Muscle of arm (tissue), 1 donor: ENCODE measurements at regions not wholly inside any gene's neighbourhood (a gene's known extent, or its start where the extent isn't known, plus 50 kb on each side); places are given as distances from the start of the nearest gene placed in this dataset.

ENCODE experiments used
- DNase-seq: peaks from one replicate; pipeline ENCODE4 v3.0.0-alpha.2; 2013

- no peak for DNase-seq
These were observed 118.1 kb upstream of the MAFB start for GRCh38 chr20:40806929-40807820.

DNA sequence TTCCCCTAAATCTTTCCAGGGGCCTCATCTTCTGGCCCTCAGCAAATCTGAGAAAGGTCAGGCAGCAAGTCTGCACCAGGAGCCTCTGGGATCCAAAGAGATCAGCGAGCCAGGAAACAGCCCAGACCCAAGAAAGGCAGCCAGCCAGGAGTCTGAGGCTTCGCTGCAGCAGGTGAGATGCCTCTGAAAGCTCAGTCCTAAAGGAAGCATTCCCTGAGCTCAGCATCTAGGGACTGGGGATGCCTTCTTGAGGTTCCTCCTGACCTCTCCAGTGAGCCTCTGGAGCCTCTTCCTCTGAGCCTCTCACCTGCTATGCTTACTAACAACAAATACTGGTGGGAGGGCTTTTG lies 118.8 kb upstream of the MAFB start:
- DNase-seq = no peak

DNA sequence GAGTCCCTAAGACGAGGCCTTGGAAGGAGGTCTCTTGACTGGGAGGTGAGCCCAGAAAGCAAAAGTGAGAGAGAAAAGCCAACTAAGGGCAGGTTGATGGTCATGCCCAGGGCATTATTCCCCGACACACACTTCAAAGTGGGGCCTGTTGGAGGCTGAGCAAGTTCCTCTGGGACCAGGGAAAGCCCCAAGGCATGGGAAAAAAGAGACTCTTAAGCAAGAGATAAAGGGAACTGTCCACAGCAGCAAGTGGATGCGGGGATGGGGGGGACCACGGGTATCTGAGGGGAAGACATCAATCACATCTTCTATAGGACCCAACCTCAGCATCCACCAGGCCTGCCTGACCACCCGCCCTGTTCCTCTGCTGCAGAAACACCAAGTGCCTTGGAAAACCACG lies 119.9 kb upstream of the MAFB start:
- DNase-seq = no peak

- DNase-seq = no peak
These were observed 120.3 kb upstream of the MAFB start for GRCh38 chr20:40809361-40809760.

DNA sequence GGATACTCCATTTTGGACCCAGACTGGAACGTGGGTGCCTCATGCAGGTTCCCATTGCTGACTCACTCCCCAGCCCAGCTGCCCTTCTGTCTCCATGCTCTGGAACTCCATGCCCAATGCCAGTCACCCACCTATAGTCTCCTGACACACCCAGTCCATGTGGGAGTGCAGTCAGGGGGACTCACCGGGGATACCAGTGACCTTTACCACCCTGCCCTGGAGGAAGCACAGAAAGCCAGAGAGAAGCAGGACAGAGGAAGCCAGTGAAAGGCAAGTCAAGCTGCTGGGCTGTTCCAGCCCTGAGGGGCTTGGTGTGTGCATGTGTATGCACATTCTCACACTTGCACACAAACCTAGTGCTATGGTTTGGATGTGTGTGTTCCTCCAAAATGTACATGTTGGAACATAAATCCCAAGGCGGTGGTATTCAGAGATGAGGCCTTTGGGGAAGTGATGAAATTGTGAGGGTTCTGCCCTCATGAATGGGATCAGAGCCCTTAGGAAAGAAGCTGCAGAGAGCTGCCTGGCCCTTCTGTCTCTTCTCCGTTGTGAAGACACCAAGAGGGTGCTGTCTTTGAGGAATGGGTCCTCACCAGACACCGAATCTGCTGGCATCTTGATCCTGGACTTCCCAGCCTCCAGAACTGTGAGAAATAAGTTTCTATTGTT lies 121.4 kb upstream of the MAFB start:
- DNase-seq = no peak

DNA sequence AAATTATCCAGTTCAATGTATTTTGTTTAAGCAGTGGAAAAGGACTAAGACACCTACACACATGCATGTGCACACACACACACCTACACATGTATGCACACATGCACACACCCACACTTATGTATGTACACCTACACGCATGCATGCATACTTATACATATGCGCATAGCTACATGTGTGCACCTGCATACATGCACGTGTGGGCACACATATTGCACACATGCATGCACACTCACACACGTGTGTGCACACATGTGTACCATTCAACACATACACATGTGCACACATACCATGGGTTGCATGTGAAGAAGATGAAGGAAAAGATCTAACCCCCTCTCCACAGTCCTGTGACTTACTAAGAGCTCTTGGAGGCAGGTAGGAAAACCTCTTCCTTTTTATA lies 122.0 kb upstream of the MAFB start:
- no peak for DNase-seq

DNA sequence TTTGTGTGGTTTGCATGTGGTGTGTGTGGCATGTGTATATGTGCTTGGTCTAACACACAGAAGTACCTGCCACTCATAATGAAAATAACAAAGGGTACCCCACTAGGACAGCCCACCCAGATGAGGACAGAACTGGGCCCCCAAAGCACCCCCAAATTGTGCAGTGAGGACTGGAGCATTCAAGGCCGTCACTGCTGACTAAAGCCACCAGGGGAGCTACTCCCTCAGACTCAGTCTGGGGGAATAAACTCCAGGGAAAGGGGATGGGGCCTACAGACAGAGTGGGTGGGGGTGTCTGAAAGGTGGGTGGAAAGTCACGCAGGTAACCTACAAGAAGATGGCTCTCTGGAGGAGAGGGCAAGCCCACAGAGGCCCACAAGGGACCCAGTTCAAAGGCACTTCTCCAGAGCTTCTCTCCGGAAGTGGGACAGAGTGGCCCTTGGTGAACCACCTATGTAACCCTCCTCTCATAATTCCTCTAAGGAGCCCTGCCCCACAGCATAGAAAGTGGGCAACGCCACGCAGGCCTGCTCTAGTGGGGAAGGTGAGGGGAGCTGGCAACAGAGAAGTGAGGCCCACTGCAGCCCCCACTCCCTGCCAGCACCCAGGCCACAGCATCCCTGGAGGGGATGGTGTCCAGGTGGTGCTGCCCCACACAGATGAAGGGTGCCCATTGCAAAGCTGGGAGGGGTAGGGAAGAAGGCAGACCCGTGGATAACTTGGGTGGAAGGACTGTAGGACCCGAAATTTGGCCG lies 122.8 kb upstream of the MAFB start:
- DNase-seq = no peak

GRCh38 chr20:40812415-40812925 lies 123.4 kb upstream of the MAFB start:
- DNase-seq = no peak

DNA sequence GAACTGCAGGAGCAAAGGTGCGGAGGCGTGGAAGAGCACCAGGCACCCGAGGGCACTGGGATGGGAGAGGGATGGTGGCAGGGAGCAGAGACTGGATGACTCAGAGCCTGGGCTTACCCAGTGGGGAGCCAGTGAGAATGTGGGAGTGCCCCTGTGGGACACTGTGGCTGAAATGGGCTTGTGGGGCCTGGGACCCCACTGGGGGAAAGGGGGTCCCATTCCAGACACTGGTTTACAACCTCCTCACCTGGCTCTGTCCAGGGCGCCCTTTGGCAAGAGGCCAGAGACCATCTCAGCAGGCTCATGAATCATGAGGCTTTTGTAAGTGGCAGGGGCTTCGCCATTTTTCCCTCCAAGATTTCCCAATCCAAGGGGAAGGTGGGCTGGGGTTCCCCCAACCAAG lies 124.0 kb upstream of the MAFB start:
- DNase-seq = no peak

GRCh38 chr20:40813708-40814630 lies 124.9 kb upstream of the MAFB start:
- no peak for DNase-seq

GRCh38 chr20:40814631-40814960 lies 125.6 kb upstream of the MAFB start:
- DNase-seq = no peak

DNA sequence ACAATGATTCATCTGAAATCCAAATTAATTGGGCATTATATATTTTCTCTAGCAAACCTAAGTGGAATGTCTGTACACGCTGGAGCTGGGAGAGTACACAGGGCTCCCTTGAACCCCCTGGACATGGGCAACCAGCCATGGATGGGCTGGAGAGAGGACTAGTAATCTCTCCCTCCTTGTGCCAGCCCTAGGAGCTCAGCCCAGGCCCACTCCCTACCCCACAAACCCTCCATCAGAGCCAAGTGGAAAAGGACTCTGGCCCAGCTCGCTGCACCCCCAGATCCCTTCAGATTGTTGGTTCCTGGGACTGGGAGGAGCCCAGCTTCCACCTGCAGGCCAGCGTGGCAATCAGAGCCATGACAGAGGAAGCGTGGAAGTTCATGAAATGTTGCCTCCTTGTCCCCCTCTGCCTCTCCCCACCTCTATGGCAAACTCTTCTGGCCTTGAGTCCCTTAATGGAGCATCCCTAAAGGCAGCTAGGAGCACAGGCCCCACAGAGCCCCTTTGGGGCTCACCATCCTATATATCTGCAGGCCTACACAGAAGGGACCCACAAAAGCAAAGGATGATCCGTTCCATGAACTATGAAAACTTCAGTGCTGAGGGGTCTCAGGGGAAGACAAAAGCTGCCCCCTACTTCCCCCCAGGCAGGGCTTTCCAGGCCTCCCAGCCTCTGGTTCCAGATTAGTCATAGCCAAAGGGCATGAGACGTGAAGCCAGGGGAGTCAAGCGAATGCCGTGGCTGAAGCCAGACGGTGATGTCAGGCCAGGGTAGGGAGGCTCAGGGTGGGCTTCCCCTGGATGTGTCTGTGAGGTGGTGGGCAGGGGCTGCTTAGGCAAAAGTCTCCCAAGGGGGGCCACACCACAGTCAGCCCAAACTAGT lies 126.4 kb upstream of the MAFB start:
- DNase-seq = no peak

GRCh38 chr20:40816039-40816352 lies 127.0 kb upstream of the MAFB start:
- DNase-seq = no peak

GRCh38 chr20:40821429-40821828 lies 132.4 kb upstream of the MAFB start:
- DNase-seq = no peak

- DNase-seq = no peak
These were observed 137.7 kb upstream of the MAFB start for GRCh38 chr20:40826699-40827098.

DNA sequence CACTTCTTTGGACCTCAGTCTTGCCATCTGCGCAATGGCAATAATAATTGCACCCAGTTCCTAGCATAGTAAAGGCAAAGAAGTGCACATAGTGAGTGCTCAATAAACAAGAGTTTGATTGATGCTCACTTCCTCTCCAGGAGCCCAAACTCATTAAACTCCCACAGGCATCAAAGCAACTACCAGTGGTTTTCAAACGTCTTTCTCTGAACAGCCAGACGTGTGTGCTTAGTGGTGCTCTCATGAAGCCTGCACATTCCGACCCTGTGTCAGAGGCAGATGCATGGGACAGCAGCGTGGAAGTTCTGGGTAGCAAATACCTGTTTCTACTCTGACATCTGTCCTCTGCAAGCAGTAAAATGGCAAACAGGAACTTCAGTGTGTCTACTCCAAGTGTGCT lies 146.3 kb upstream of the MAFB start:
- no peak for DNase-seq

GRCh38 chr20:40838509-40838908 lies 149.5 kb upstream of the MAFB start:
- no peak for DNase-seq

DNA sequence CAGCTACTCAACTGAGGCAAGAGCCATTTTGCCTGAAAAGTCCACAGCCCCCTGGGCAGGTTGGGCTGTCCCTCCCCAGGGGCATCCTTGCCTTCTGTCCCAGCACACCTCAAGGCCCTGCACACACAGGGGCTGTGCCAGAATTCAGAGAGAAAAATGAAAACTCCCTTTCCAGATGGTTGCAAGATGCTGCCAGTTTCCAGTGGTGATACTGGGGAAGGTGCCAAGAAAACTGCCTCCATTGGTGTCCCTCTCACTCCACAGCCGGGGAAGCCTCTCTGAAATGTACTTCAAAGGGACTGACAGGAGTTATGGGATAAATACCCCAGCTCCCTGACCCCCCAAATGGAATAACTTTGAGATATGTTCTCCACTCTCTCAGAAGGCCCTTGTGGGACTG lies 154.2 kb upstream of the MAFB start:
- DNase-seq = peak; percentile 26

- DNase-seq = no peak
These were observed 155.3 kb upstream of the MAFB start for GRCh38 chr20:40844332-40844731.

DNA sequence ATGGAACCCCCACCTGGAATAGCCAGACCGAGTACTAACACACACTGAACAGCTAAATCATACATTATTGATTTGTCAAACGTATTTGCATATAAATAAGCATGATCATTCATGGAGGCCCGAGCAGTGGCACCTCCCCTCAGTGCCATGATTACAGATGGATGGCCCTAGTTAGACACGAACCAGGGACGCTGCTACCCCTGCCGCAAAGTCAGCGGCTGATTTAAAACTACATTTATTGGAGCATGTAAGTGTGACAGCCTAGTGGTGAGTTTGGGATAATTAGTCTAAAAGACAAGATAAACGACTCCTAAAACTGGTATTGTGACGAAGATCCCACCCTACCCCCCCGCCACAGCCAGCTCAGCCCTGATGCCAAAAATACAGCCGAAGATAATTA lies 159.1 kb upstream of the MAFB start:
- no peak for DNase-seq

GRCh38 chr20:40848526-40848925 lies 159.5 kb upstream of the MAFB start:
- DNase-seq = no peak
